Stomach (tissue), 4 donors: ENCODE measurements at regions not wholly inside any gene's neighbourhood (a gene's known extent, or its start where the extent isn't known, plus 50 kb on each side); places are given as distances from the start of the nearest gene placed in this dataset.

Experiments used
- EP300 ChIP-seq: sonication (generic); formaldehyde crosslinking; IDR thresholded peaks from one replicate; pipeline ENCODE4 v1.6.1; 2017; ENCODE audit warnings: antibody characterized with exemption
- POLR2A ChIP-seq, 4 donors: fragments of 450-650 bp; IDR thresholded peaks; one replicate each; pipeline ENCODE4 v1.6.1; 2016; ENCODE audit warnings: antibody characterized with exemption in 4 of 4, control low read depth in 2 of 4, mild to moderate bottlenecking in 1 of 4, moderate library complexity in 1 of 4
- POLR2AphosphoS5 ChIP-seq, 3 donors: sonication (generic); formaldehyde crosslinking; IDR thresholded peaks; one replicate each; pipeline ENCODE4 v1.6.1; 2016; ENCODE audit warnings: antibody characterized with exemption in 3 of 3
- TF ChIP-seq, protein P1 (sequence below), 7 experiments: fragments of 450-650 bp in 4 of 7; fragments of 200-600 bp in 3 of 7; sonication (generic) in 3 of 7; IDR thresholded peaks; one replicate each; pipeline ENCODE4 v1.5.1; 2016 to 2019; ENCODE audit warnings: antibody characterized with exemption in 7 of 7, control low read depth in 2 of 7, mild to moderate bottlenecking in 1 of 7

DNA sequence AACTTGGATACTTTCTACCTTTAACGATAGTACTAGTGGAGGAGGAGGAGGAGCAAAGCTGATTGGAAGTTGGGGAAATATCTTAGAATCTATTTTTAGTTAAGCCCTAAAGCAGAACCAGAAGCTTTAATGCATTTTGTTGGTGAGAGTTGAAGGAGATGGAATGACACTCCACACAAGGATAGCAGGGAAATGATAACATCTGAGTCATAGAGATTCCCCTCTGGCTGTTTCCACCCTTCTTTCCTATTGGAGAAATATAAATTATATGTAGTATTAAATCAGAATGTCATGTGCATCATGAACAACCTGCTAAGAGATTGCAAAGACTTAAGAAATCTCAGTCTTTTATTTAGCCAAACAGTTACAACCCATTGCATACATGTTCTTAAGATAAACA, 1357.7 kb downstream of the NCAM2 start:
- TF ChIP-seq POLR2AphosphoS5 (IDR thresholded peaks at IDR 0.05) (no peak), EP300 (no peak), POLR2A (IDR thresholded peaks at IDR 0.05) (no peak)
- TF ChIP-seq, protein P1, sequence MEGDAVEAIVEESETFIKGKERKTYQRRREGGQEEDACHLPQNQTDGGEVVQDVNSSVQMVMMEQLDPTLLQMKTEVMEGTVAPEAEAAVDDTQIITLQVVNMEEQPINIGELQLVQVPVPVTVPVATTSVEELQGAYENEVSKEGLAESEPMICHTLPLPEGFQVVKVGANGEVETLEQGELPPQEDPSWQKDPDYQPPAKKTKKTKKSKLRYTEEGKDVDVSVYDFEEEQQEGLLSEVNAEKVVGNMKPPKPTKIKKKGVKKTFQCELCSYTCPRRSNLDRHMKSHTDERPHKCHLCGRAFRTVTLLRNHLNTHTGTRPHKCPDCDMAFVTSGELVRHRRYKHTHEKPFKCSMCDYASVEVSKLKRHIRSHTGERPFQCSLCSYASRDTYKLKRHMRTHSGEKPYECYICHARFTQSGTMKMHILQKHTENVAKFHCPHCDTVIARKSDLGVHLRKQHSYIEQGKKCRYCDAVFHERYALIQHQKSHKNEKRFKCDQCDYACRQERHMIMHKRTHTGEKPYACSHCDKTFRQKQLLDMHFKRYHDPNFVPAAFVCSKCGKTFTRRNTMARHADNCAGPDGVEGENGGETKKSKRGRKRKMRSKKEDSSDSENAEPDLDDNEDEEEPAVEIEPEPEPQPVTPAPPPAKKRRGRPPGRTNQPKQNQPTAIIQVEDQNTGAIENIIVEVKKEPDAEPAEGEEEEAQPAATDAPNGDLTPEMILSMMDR (IDR thresholded peaks at IDR 0.05) = no peak
